Nucleus accumbens (tissue), 56 donors: ENCODE measurements at regions not wholly inside any gene's neighbourhood (a gene's known extent, or its start where the extent isn't known, plus 50 kb on each side); places are given as distances from the start of the nearest gene placed in this dataset.
A peak's percentile ranks its signal among the peaks of the same experiment; 100 is the strongest.

ENCODE experiments used
- DNase-seq, 56 donors: peaks; one replicate each; lab custom pipeline; 2025; lab: John Stamatoyannopoulos, UW

- no peak for DNase-seq
Measured at GRCh38 chr11:98545544-98546175, 475.1 kb upstream of the CNTN5 start.

GRCh38 chr11:98549571-98549970 lies 471.2 kb upstream of the CNTN5 start:
- DNase-seq: no peak

GRCh38 chr11:98559961-98560360 lies 460.8 kb upstream of the CNTN5 start:
- no peak for DNase-seq

GRCh38 chr11:98561252-98561651 lies 459.5 kb upstream of the CNTN5 start:
- DNase-seq: no peak

GRCh38 chr11:98561877-98562395 lies 458.8 kb upstream of the CNTN5 start:
- DNase-seq: no peak

GRCh38 chr11:98564233-98564632 lies 456.5 kb upstream of the CNTN5 start:
- no peak for DNase-seq

- DNase-seq: no peak
Measured at GRCh38 chr11:98564881-98565280, 455.9 kb upstream of the CNTN5 start.

- no peak for DNase-seq
Measured at GRCh38 chr11:98565311-98565710, 455.4 kb upstream of the CNTN5 start.

GRCh38 chr11:98566978-98567377 lies 453.8 kb upstream of the CNTN5 start:
- DNase-seq: no peak

GRCh38 chr11:98568013-98568412 lies 452.7 kb upstream of the CNTN5 start:
- DNase-seq: no peak

- DNase-seq: no peak
Measured at GRCh38 chr11:98572941-98573340, 447.8 kb upstream of the CNTN5 start.

GRCh38 chr11:98587884-98588283 lies 432.9 kb upstream of the CNTN5 start:
- no peak for DNase-seq

GRCh38 chr11:98589967-98590366 lies 430.8 kb upstream of the CNTN5 start:
- no peak for DNase-seq

- no peak for DNase-seq
Measured at GRCh38 chr11:98600103-98600502, 420.6 kb upstream of the CNTN5 start.

GRCh38 chr11:98600786-98601773 lies 419.7 kb upstream of the CNTN5 start:
- DNase-seq: peak in 11 of 56 donors; percentile 2 to 36 (median 10)

- no peak for DNase-seq
Measured at GRCh38 chr11:98616098-98616655, 404.6 kb upstream of the CNTN5 start.

- no peak for DNase-seq
Measured at GRCh38 chr11:98621767-98622166, 399.0 kb upstream of the CNTN5 start.

GRCh38 chr11:98625526-98625925 lies 395.2 kb upstream of the CNTN5 start:
- no peak for DNase-seq

GRCh38 chr11:98630736-98631135 lies 390.0 kb upstream of the CNTN5 start:
- DNase-seq: no peak

- no peak for DNase-seq
Measured at GRCh38 chr11:98657711-98658110, 363.0 kb upstream of the CNTN5 start.

- DNase-seq: no peak
Measured at GRCh38 chr11:98659431-98659830, 361.3 kb upstream of the CNTN5 start.
